Hematopoietic multipotent progenitor cell treated with erythropoietin and hydrocortisone succinate and interleukin-3 and kit ligand, for 15 days (in vitro differentiated cells): ENCODE measurements at regions not wholly inside any gene's neighbourhood (a gene's known extent, or its start where the extent isn't known, plus 50 kb on each side); places are given as distances from the start of the nearest gene placed in this dataset.

ENCODE experiments used
- DNase-seq: peaks from one replicate; pipeline ENCODE4 v3.0.0-alpha.2; 2015; ENCODE audit warnings: low spot score

DNA sequence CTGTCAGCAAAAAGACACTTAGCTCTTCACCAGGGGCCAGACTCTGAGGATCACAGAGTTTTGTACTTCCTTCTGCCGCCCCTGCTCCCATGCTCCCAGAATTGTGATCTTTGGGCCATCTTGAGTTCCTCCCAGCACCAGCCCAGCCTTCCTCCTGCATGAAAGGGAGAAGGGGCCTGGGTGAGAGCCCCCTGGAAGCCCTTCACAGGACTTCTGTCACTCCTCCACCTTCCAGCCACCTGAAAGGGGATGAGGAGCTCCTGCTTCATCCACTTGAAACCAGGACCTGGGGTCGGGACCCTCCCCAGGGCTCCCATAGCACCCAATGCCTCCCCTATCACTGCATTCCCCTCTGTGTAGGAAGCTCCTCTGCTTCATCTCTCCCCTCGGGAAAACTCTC is 174.2 kb downstream of the BUD13 start:
- DNase-seq, result no peak

DNA sequence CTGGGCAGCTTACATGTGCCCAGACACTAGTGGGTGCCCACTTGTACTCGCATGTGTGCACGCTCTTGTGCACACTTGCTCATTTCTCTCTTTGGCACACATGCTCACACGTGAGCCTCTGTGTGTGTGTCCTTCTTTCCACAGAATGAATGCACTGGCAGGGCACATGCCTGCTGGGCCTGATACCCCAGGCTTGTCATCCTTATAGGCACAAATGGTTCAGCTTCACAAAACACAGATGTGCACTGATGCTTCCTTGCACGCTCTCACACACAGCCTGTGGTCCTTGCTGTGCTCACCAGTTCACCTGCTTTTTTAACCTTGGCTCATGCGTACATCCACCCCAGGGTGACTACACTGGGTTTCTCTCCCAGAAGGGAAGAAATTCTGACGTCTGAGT is 174.8 kb downstream of the BUD13 start:
- DNase-seq, result no peak

DNA sequence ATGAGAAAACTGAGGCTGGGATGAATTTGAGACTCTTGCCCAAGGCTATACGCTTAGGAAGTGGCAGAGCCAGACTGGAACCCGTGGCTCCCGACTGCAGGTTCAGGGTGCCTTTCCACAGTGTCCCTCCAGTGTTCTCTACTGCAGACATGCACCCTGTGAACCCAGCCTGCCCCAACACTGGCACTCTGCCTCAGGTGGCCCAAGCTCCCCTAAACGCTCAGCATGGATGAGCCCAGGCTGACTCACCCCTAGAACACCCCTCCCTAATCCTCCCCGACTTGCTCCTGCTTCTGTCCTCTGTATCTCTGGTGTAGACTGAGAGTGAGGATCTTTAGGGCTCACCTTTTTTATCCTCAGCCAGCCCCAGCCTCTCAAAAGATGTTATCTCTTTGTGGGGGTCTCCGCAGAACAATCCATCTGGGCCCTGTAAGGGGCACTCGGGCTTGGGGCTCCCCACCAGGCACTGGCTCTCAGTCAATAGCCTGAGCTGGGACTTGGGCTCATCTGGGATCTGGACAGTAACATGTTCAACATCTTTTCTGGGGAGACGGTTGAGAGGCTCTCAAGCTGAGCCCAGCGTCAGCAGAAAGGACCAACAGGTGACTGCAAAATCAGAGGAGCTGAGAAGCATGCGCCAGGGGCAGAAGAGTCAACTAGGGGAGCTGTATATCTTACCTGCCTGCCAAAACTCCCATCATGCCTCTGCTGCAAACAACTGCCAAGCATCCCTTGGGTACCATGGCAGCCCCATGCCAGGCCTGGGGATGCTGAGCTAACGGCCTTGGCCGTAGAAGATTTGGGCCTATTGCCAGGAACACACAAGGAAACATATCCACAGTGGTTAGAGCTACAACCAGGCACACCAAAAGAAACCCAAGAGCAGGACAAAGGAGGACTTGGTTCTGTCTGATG is 176.2 kb downstream of the BUD13 start:
- DNase-seq, result no peak

DNA sequence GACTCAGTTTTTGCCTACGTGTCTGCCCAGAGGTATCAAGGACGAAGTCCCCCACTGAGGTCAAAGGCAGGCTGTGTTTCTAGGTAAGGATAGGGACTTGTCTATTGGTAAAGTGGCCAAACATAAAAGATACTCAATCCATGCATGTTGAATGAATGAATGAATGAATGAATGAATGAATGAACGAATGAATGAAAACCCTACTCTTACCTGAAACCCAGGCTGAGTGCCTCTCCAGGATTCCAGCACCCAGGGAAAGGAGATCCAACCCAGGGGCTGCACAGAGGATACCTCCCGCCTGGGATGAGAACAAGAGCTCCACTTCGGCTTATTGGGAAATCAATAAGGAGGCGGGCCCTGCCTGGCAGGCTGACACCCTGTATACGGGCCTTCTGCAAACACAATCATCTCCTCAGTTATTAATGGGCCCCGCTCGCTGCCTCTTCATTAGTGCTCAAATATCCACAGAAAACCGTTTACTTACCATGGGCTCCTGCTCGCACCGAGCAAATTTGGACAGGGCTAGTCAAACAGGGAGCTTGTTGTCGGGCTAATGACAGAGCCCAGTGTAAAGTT is 177.4 kb downstream of the BUD13 start:
- DNase-seq, result no peak

DNA sequence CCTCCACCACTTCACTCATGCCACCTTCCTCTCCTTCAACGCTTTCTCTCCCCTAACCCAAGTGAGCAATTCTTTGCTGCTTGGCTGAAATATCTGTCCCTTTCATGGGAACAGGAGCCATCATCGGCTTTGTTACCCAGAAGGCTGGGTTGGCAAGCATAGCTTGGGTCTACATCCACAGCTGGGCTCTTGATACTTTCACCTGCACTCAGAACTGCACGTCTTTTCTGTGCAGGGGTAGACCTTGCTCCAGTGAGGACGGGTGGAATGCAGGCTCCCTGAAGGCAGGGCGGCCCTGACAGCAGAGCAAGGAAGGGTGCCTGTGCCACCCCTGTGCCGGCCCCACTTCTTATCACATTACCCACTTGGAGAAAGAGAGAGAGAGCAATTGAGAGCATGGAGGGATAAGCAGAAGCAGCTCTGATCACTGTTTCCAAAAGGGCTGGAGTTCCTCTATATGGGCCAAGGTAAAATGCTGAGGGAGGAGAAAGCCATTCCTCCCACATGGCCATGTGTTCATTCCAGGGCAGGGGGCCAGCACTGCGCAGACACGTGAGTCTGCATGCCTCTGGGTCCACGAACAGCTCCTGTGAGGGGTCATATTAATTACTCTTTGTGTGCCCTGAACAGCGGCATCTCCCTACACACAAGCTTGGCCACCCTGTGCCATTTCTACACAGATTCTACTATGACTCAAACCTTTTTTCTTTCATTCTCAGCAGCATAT is 181.8 kb downstream of the BUD13 start:
- DNase-seq, result no peak

DNA sequence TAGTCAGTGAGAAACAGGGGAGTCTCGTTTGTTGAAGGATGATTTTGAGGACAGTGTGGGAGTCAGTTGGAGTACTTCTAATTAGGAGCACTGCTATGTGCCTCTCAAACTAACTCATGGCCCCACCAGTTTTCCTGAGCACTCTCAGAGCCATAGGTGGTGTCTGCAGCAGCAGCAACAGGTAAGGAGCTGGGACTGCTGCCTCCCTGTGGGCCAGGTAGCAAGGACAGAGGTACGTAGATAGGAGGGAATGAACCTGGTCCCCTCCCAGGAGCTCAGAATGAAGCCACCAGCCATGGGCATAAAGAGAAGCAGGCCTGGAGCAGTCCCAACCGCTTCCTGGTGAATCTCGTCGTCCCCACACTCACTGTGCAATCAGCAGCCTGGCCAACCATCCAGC is 183.4 kb downstream of the BUD13 start:
- no peak for DNase-seq

DNA sequence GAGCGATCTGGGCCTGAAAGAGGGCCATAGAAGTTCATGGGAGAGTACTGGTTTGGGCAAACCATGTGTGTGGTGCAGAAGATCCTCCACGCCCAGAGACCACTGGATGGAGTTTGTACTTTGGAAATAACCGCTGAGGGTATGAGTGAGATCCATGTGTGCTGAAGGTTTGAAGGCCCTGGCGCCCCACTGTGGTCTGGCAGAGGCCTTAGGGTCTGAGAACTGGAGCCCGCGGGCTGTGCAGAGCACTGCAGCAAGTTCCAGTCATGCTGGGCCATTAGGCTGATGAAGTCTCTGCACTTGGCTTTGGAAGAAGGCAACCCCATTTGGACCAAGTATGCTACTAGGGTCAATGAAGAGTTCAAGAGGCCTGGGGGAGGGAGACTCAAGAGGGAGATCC is 186.4 kb downstream of the BUD13 start:
- DNase-seq, result no peak

DNA sequence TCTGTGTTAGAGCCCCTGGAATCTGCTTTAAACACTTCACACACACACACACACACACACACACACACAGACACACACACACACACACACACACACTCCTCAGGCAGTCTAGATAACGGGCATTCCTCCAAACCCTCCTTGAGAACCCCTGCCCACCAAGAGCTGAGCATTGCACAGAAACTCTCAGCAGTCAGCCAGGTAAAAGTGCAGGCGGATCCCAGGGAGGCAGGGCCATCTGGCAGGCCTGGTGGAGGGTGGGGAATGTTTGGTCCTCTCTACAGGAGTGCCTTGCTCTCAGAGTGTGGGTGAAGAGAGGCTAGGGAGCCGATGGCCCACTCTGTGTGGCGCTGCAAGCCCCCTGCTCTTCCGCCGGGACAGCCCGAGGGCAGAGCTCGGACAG is 190.2 kb downstream of the BUD13 start:
- DNase-seq, result no peak

DNA sequence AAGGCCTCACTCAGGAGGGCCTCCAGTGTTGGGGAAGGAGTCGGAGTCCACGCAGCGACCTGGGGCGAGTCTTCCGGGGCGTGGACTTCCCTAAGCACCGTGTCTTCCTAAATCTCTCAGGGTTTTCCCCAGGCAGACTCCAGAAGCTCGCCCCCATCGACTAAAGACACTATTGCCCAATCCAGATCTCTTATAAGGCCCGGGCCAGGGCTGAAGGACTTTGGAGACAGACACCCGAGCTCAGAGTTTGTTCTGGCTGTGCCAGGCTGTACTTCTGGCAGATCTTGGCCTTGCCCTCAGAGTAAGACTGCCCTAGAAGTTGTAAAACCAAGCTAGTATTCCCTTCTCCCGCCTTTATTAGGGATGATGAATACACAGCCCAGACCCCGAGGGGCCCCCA is 191.4 kb downstream of the BUD13 start:
- no peak for DNase-seq

DNA sequence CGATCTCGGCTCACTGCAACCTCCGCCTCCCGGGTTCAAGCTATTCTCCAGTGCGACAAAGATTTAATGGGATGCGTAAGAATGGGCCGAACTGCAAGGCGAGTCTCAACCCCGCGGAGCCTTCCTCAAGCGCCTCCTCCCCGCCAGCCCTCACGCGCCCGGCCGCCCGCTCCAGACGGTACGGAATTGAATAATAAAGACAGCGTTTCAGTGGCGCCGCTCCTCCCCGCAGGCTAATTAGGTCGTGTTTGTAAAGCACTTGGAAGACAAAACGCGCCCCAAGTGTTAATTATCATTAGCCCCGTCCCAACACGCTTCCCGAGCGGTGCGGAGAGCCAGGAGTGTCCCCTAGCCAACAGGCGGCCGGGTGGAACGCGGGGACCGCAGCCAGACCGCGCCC is 192.0 kb downstream of the BUD13 start:
- no peak for DNase-seq

DNA sequence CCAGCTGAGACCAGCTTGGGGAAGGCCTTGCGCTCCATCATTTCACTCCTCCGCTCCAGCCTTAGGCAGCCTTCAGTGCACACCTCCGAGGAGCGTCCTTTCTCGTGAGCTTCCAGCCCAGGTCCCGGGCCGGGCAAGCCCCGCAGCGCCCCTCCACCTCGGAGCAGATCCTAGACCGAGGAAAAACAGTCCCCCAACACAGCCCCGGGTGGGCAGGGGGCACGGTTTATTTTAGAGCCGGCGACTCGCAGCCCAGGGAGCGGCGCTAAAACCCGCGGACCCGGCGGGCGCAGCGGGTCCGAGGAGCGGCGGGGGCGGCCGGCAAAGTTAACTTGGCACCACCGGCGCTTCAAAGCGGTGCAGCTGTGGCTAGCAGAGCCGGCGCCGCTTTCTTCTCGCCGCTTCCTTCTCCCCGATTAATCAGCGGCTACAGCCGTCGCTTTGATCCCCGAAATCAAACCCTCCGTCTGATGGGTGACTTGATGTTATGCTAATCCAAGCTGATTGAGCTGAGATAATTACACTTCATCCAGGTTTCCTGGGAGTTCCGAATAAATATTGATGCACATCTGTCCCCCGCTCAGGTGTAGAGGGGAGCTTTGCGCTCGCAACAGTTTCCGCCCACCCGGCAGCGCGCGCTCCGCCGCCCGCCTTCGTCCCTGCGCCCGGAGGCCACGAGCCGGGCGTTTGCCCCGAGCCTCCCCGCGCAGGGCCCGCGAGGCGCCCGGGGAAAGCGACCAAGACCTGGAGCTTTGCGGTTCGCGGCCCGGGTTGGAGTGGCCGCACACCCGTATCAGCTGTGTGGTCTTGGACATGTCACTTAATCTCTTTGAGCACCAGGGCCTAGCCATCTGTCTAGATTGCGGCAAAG is 192.7 kb downstream of the BUD13 start:
- no peak for DNase-seq

DNA sequence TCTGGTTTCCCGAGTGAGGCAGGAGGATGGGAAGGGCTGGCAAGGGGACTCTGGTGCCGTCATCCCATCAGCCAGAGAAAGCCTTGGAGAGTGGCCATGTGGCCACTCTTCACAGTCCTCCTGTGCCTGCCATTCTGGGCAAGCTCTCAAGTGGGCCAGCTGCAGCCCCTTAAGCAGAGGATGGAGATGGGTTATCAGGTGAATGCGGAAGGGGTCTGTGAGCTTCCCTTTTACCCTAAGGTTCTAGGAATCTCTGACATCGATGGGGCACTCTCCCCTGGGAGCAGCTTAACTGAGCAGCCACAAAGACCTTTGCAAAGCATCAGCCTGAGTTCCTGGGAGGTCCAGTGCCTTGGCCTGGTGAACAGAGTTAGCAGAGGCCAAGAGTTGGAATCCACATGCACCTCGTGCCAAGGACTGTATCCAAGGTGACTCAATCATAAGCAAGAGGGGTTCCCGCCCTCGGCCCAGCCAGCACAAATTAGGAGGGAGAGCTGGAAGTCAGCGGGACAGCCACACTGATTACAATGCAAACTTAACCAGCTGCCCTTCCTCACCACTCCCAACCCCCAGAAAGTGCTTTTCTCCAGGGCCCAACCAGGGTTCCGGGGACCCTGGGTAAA is 193.6 kb downstream of the BUD13 start:
- DNase-seq, result no peak

DNA sequence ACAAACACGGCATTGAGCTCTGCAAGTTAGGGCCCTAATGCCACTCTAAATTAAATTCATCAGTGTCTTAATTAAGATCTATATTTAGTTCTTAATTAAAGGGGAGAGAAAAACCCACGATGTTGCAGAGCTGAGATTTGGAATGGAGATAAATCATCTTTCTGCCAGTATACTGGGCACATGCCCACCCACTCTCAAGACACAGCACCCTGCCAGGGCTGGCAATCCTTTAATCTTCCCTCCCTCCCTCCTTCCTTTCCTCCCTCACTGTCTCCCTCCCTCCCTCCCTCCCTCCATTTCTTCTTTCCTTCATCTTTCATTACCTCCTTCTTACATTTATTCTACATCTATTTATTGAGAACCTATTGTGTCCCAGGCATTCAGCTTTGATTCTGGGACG is 194.8 kb downstream of the BUD13 start:
- DNase-seq, result no peak

DNA sequence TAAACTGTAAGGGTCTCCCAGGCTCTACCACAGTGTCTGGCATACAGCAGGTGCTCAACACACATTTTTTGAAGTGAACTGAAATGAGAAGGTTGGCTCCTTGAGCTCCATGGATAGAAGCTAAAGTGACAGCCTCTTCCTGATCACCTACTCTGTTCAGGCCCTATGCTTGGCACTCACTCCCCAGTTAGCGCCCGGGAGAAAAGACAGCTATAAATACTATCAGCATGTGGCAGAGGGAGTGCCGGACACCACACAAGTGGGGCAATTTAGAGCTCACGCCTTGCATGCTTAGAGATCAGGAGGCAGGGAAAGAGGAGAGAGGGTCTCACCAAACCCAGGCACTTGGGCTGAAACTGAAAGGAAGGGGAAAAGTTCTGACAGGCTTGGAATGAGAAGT is 195.5 kb downstream of the BUD13 start:
- DNase-seq, result no peak

DNA sequence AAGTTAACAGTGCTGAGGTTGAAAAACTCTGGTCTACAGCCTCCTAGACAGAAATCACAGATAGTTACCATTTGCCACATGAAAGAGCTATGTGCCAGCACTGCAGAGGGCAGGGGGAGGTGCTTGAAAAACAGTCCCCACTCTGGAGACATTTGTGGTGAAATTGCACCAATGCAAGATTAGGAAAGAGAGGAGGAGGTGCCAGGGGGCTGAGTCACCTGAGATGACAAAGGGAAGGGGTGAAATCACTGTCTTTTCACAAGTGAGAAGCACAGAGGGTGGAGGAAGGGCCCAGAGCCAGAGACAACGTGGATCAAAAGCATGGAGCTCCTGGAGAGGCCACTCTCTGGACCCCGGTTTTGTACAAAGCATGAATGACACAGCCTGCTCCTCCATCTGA is 196.3 kb downstream of the BUD13 start:
- DNase-seq, result no peak

DNA sequence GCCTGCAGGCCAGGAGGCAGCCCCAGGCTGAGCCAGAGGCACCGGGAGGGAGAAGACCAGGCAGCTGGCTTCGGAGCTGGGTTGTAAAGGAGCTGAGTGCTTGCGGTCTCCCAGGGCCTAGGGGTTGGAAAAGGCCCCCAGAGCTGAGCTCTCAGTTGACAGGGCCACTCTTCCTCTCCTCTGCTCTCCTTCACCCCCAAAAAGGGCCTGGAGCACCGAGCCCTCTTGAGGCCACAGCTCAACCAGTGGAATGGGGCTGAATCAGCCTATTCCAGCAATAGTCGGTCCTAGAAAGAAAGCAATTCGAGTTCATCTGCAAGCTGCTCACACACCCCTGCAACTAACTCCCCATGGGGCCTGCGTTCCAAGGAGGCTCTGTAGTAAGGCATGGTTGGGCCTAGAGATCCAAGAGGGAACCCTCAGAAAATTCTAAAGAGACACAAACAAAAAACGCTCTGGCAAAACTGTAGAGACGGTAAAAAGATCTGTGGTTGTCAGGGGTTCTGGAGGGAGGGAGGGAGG is 205.0 kb downstream of the BUD13 start:
- no peak for DNase-seq

DNA sequence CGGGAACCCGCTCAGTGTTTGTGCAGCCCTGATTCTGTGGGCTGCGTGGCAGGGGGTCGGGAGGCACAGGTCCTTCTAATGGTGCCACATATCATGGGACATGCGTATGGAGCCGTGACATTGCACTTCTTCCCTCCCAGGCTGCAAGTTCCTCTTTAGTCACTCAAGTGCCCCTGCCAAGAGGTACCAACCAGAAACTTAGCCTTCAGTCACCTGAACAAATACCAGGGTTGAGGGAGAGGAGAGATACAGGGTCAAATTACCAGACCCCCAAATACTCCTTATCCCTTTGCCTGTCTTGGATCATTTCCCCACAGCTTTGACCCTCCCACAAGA is 209.1 kb downstream of the BUD13 start:
- DNase-seq, result no peak

DNA sequence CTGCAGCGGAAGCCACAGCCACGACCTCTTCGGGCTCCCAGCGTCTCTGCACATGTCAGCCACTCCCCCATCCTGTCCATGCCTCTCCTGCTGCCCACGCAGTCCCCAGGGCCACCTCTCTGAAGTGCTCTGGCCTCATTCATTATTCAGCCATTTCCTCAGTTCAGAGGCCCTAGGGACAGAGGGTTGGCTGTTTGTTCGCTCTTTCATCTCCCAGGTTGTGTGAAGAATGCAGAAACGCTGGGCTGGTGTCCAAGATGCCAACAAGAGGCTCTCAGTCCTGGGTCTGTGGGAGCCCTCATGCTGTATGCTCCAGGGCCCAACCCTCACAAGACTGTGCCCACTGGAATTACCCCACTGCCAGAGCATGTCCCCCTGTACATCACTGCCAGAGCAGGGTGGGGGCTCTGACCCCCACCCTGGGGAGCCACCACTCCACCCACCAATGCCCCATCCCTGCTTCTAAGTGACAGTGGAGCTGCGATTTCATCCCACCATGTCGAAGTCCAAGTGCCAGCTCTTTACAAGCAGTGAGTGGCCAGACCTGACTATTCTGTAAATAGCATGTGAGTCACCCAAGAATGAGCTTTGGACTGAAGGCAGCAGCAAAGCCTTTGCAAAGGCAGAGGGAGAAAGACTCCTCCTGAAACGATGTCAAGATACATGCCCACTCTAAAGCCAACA is 209.6 kb downstream of the BUD13 start:
- DNase-seq, result no peak

DNA sequence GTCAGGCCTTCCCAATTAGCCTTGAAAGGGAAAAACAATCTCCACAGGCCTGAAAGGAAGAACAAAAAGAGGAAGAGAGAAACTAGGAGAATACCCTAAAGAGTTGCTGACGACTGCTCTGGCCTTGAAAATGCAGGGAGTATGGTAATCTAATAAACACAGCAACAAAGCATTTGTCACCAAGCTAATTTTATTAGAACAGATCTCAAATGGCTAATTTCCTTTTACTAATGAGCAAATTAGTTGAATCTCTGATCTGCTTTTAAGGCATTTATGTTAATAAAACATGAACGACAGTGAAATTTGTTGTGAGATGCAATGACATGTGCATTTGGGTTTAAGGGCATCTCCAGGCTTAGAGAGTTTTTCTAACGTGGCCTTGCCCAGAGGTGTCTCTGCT is 212.2 kb downstream of the BUD13 start:
- no peak for DNase-seq

DNA sequence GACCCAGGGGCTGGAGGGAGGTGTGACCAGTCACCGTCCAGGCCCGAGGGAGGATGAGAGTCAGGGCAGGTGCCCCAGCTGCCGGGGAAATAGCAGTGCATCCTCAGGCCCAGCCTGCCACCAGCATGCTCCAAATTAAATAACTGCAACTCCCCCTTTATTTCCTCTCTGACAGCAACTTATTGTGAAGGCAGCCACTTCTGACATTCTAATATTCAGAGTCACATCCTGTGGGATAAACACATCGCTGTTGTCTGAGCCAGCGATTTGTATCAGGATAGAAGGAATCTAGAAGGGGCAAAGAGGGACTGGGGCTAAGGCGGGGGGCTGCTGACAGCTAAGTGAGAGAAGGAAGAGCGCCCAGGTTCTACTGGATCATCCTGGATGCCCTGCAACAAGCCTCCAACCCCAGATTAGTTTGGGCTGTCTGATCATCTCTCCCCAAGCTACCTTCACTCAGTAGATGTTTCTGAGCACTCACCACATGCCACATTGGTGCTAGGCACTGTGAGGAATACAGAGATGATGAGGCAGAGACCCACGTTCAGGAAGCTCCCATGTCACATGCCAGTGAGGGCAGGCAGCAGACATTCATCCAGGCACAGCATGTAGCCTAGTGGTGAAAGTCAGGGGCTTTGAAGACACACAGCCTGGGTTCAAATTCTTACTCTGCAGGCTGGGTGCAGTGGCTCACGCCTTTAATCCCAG is 214.1 kb downstream of the BUD13 start:
- DNase-seq, result no peak
